GM12874 (cell line): ENCODE measurements at regions not wholly inside any gene's neighbourhood (a gene's known extent, or its start where the extent isn't known, plus 50 kb on each side); places are given as distances from the start of the nearest gene placed in this dataset.

ENCODE experiments used
- CTCF ChIP-seq: IDR thresholded peaks from 2 replicates; pipeline ENCODE4 v1.5.1; 2011; ENCODE audit warnings: low read depth, mild to moderate bottlenecking, control low read depth, low read length, moderate library complexity; ENCODE audit not compliant: insufficient read depth

GRCh38 chr5:125408448-125409233 is 662.2 kb upstream of the ZNF608 start:
- no peak for TF ChIP-seq CTCF

GRCh38 chr5:125409234-125409860 is 662.9 kb upstream of the ZNF608 start:
- TF ChIP-seq CTCF: no peak

- TF ChIP-seq CTCF: no peak
These were observed 663.6 kb upstream of the ZNF608 start for GRCh38 chr5:125409861-125410536.

- no peak for TF ChIP-seq CTCF
These were observed 664.2 kb upstream of the ZNF608 start for GRCh38 chr5:125410537-125411070.

- TF ChIP-seq CTCF: no peak
These were observed 664.8 kb upstream of the ZNF608 start for GRCh38 chr5:125411071-125411743.

- no peak for TF ChIP-seq CTCF
These were observed 665.5 kb upstream of the ZNF608 start for GRCh38 chr5:125411744-125412560.
